Kidney (tissue), 13 donors: ENCODE measurements at regions not wholly inside any gene's neighbourhood (a gene's known extent, or its start where the extent isn't known, plus 50 kb on each side); places are given as distances from the start of the nearest gene placed in this dataset.

ENCODE experiments used
- DNase-seq, 5 donors: peaks; one replicate each; pipeline ENCODE4 v3.0.0-alpha.2; 2013 to 2020
- FAIRE-seq: peaks from 2 replicates; lab custom pipeline; 2012; peaks lifted over from hg19 to GRCh38; lab: Jason Lieb, UNC
- H3K27ac ChIP-seq, 2 donors: one replicate each; pipeline ENCODE4 v1.7.0; 2013; ENCODE audit warnings: low read depth in 2 of 2, low read length in 2 of 2, inconsistent platforms in 1 of 2
- H3K27me3 ChIP-seq: one replicate; pipeline ENCODE4 v1.7.1; 2013; ENCODE audit warnings: low read length, inconsistent platforms; ENCODE audit not compliant: control insufficient read depth, insufficient read depth
- H3K36me3 ChIP-seq, 3 donors: one replicate each; pipeline versions ENCODE4 v1.7.0 to v1.7.1; 2013; ENCODE audit warnings: low read length in 3 of 3, control low read depth in 1 of 3, inconsistent platforms in 1 of 3; ENCODE audit not compliant: insufficient read depth in 3 of 3, control insufficient read depth in 2 of 3
- H3K4me1 ChIP-seq, 3 donors: one replicate each; pipeline versions ENCODE4 v1.7.0 to v1.7.1; 2013; ENCODE audit warnings: low read length in 3 of 3, inconsistent platforms in 1 of 3, low read depth in 1 of 3; ENCODE audit not compliant: control insufficient read depth in 2 of 3, insufficient read depth in 2 of 3
- H3K4me3 ChIP-seq, 3 donors: one replicate each; pipeline versions ENCODE4 v1.7.0 to v1.8.1; 2013; ENCODE audit warnings: low read length in 3 of 3, control low read depth in 1 of 3, inconsistent platforms in 1 of 3
- H3K9ac ChIP-seq, 3 donors: one replicate each; pipeline versions ENCODE4 v1.7.0 to v1.7.1; 2013; ENCODE audit warnings: low read length in 3 of 3, control low read depth in 1 of 3, inconsistent platforms in 1 of 3
- H3K9me3 ChIP-seq, 3 donors: one replicate each; pipeline versions ENCODE4 v1.7.0 to v1.7.1; 2013; ENCODE audit warnings: low read length in 3 of 3, control low read depth in 1 of 3, inconsistent platforms in 1 of 3; ENCODE audit not compliant: control insufficient read depth in 2 of 3, insufficient read depth in 1 of 3
- intact Hi-C: fragments of 100-400 bp; cut with DNase I; formaldehyde crosslinking; loops from one replicate; pipeline ENCODE4 v1.11.1; 2022
- TF ChIP-seq, protein P1 (sequence below): IDR thresholded peaks from 3 replicates; pipeline ENCODE4 v1.5.1; 2012; ENCODE audit warnings: mild to moderate bottlenecking, moderate library complexity, borderline replicate concordance; ENCODE audit not compliant: insufficient read depth; ENCODE audit errors: extremely low read depth
- donor health status: control.
- donor health status: control.
- donor health status: control.
- donor health status: control.
- donor health status: control.
- donor health status: DM: yes; HTN: yes; CAD: no.
- donor health status: Normal renal cell carcinoma (clear cell type).

DNA sequence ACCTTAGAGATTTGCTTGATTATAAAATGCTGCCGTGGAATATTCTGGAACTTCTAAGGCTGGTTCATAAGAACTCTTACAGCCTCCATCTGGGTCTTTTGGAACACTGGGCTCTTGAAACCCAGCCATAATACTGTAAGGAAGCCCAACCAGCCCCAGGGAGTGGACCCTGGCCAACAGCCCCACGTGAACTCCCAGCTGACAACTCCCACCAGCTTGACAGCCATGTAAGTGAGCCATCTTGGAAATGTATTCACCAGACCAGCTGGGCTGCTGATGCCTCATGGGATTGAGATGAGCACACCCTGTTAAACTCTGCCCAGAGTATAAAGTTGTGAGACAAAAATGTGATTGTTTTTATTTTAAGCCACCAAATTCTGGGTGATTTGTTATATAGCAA is 378.7 kb upstream of the RAG2 start:
- intact Hi-C loops, result no loop called here
- no peak overlapping the region for H3K27ac ChIP-seq
- no peak for DNase-seq
- no peaks in the 10 kb centered on the region for H3K4me1 ChIP-seq
- TF ChIP-seq, protein P1, sequence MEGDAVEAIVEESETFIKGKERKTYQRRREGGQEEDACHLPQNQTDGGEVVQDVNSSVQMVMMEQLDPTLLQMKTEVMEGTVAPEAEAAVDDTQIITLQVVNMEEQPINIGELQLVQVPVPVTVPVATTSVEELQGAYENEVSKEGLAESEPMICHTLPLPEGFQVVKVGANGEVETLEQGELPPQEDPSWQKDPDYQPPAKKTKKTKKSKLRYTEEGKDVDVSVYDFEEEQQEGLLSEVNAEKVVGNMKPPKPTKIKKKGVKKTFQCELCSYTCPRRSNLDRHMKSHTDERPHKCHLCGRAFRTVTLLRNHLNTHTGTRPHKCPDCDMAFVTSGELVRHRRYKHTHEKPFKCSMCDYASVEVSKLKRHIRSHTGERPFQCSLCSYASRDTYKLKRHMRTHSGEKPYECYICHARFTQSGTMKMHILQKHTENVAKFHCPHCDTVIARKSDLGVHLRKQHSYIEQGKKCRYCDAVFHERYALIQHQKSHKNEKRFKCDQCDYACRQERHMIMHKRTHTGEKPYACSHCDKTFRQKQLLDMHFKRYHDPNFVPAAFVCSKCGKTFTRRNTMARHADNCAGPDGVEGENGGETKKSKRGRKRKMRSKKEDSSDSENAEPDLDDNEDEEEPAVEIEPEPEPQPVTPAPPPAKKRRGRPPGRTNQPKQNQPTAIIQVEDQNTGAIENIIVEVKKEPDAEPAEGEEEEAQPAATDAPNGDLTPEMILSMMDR, result no peak
- no peaks in the 10 kb centered on the region for H3K36me3 ChIP-seq
- no peak overlapping the region for H3K9ac ChIP-seq
- no peak overlapping the region for H3K4me3 ChIP-seq
- FAIRE-seq, result no peak
- H3K9me3 ChIP-seq, result peaks cover 0 to 4% (median 0%) of the 10 kb centered on the region in 3 donors
- H3K27me3 ChIP-seq, result no peaks in the 10 kb centered on the region

DNA sequence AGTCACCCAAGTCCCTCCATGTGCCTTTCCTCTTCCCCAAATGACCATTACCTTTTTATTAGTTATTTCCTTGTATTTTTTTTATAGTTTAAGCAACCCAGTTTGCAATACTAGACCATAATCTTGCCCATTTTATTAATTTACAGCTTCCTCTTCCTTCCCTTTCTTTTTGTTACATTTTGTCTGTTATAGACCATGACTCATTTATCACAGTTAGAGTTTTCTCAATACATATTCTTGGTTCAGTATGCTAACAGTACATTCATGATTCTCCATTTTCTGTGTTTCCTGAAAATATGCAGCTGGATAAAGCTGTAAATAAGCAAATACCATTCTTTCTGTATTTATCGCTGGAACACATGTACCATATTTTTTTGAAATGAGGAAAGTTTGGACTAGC is 376.7 kb upstream of the RAG2 start:
- Histone ChIP-seq H3K9me3 (peaks cover 0 to 4% (median 0%) of the 10 kb centered on the region in 3 donors), H3K4me3 (no peak overlapping the region), H3K36me3 (no peaks in the 10 kb centered on the region), H3K9ac (no peak overlapping the region), H3K27me3 (no peaks in the 10 kb centered on the region), H3K27ac (no peak overlapping the region), H3K4me1 (no peaks in the 10 kb centered on the region)
- DNase-seq (no peak), FAIRE-seq (no peak)
- intact Hi-C loops, result no loop called here
- TF ChIP-seq, protein P1, result no peak

DNA sequence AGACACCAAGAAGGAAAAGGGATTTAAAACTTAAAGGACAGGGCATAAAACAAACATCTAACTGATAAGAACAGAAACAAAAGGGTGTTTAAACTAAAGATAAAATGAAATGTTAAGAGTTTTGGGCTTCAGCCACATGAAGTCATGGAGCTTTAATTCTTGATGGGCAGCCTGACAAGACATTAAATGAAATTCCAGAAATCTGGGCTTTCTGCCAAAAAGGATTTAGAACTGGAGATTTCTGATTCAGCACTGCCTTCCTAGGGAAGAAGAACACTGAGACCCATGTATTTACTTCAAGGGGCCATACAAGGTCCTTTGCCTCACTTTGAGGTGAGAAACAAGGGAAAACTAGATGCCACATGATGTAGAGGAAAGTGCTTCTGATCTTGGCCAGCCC is 355.9 kb upstream of the RAG2 start:
- Histone ChIP-seq H3K9me3 (no peaks in the 10 kb centered on the region), H3K27me3 (no peaks in the 10 kb centered on the region), H3K4me1 (no peaks in the 10 kb centered on the region), H3K4me3 (no peak overlapping the region), H3K36me3 (no peaks in the 10 kb centered on the region), H3K9ac (no peak overlapping the region), H3K27ac (no peak overlapping the region)
- FAIRE-seq (no peak), DNase-seq (peak in 2 of 5 donors; percentile 43 to 62)
- intact Hi-C loops, result no loop called here
- TF ChIP-seq, protein P1, result no peak
